Mammary epithelial cell (primary cell): ENCODE measurements at regions not wholly inside any gene's neighbourhood (a gene's known extent, or its start where the extent isn't known, plus 50 kb on each side); places are given as distances from the start of the nearest gene placed in this dataset.

ENCODE experiments used
- CTCF ChIP-seq, 2 donors: IDR thresholded peaks in 1 of 2; conservative IDR thresholded peaks in 1 of 2; 2 replicates each; pipeline ENCODE4 v1.5.1; 2011 to 2012; ENCODE audit warnings: inconsistent platforms in 2 of 2, low read length in 2 of 2, mild to moderate bottlenecking in 2 of 2, control low read depth in 1 of 2, low read depth in 1 of 2; ENCODE audit not compliant: insufficient read depth in 1 of 2; ENCODE audit errors: extremely low read depth in 1 of 2
- EZH2 ChIP-seq: IDR thresholded peaks from 2 replicates; pipeline ENCODE4 v1.6.1; 2012; ENCODE audit warnings: low read length, inconsistent platforms, borderline replicate concordance

GRCh38 chr5:84881737-84882136 lies 497.1 kb upstream of the EDIL3 start:
- TF ChIP-seq CTCF (conservative IDR thresholded peaks at IDR 0.05 in 1 of 2, IDR thresholded peaks at IDR 0.05 in 1 of 2; ENCODE audit: extremely low read depth in 1 of 2, insufficient read depth in 1 of 2, low read depth in 1 of 2, low read length in 2 of 2): no peak
- no peak for TF ChIP-seq EZH2
